SK-N-SH (cell line): ENCODE measurements at regions not wholly inside any gene's neighbourhood (a gene's known extent, or its start where the extent isn't known, plus 50 kb on each side); places are given as distances from the start of the nearest gene placed in this dataset.
A peak's percentile ranks its signal among the peaks of the same experiment; 100 is the strongest.

ENCODE experiments used
- CTCF ChIA-PET: fragments of 300-600, 350-600 bp; formaldehyde crosslinking; extraction: SDS; loops from one replicate; lab custom pipeline; 2021; lab: Yijun Ruan, JAX
- POLR2A ChIA-PET: fragments of 350-600 bp; sonication (Branson Sonifier 250); formaldehyde crosslinking; extraction: SDS; loops from one replicate; lab custom pipeline; 2020; ENCODE audit warnings: antibody characterized with exemption, inconsistent platforms; lab: Yijun Ruan, JAX
- DNase-seq: peaks from one replicate; pipeline ENCODE4 v3.0.0; 2012
- H2AFZ ChIP-seq: fragments of 200-600 bp; sonication (generic); 2 replicates; pipeline ENCODE4 v1.8.1; 2016; ENCODE audit warnings: antibody characterized with exemption, mild to moderate bottlenecking, low read depth
- H3F3A ChIP-seq: fragments of 200-600 bp; sonication (generic); replicated peaks from 2 replicates; pipeline ENCODE3; 2016; ENCODE audit warnings: antibody characterized with exemption, mild to moderate bottlenecking; ENCODE audit not compliant: insufficient read depth
- H3K27ac ChIP-seq, 2 experiments: fragments of 200-500 bp in 1 of 2; fragments of 200-600 bp in 1 of 2; sonication (Bioruptor generic) in 1 of 2; sonication (generic), shearing (Covaris generic) in 1 of 2; 2 replicates each; pipeline versions ENCODE4 v1.5.1 to v1.6.1; 2014 to 2016; ENCODE audit warnings: low read depth in 2 of 2, inconsistent platforms in 1 of 2, low read length in 1 of 2, mild to moderate bottlenecking in 1 of 2, mixed read lengths in 1 of 2
- H3K27me3 ChIP-seq: fragments of 200-600 bp; sonication (generic), shearing (Covaris generic); 2 replicates; pipeline ENCODE4 v1.6.1; 2016; ENCODE audit warnings: mixed run types; ENCODE audit not compliant: insufficient read depth
- H3K36me3 ChIP-seq, 2 experiments: fragments of 200-500 bp in 1 of 2; fragments of 200-600 bp in 1 of 2; sonication (Bioruptor generic) in 1 of 2; sonication (generic) in 1 of 2; replicated peaks in 1 of 2; 2 replicates each; pipeline versions ENCODE3 to v1.5.1; 2014 to 2016; ENCODE audit warnings: low read length in 1 of 2, mild to moderate bottlenecking in 1 of 2; ENCODE audit not compliant: insufficient read depth in 2 of 2, control insufficient read depth in 1 of 2
- H3K4me1 ChIP-seq, 2 experiments: fragments of 200-500 bp in 1 of 2; fragments of 200-600 bp in 1 of 2; sonication (Bioruptor generic) in 1 of 2; sonication (generic), shearing (Covaris generic) in 1 of 2; 2 replicates each; pipeline versions ENCODE4 v1.5.1 to v1.6.1; 2014 to 2016; ENCODE audit warnings: low read depth in 1 of 2, low read length in 1 of 2, mixed run types in 1 of 2; ENCODE audit not compliant: insufficient read depth in 2 of 2, control insufficient read depth in 1 of 2
- H3K4me2 ChIP-seq: fragments of 200-600 bp; sonication (generic), shearing (Covaris generic); 2 replicates; pipeline ENCODE4 v1.6.1; 2017; ENCODE audit warnings: mixed run types
- H3K4me3 ChIP-seq, 2 experiments: fragments of 200-500 bp in 1 of 2; fragments of 200-600 bp in 1 of 2; sonication (Bioruptor generic) in 1 of 2; sonication (generic), shearing (Covaris generic) in 1 of 2; 2 replicates each; pipeline versions ENCODE4 v1.5.1 to v1.8.1; 2014 to 2016; ENCODE audit warnings: low read depth in 2 of 2, inconsistent platforms in 1 of 2, low read length in 1 of 2, mild to moderate bottlenecking in 1 of 2, mixed read lengths in 1 of 2, moderate library complexity in 1 of 2
- H3K79me2 ChIP-seq: fragments of 200-600 bp; sonication (generic); 2 replicates; pipeline ENCODE4 v1.8.1; 2017; ENCODE audit warnings: mild to moderate bottlenecking; ENCODE audit not compliant: insufficient read depth
- H3K9ac ChIP-seq: fragments of 200-600 bp; sonication (generic); 2 replicates; pipeline ENCODE4 v1.6.1; 2017; ENCODE audit warnings: mixed run types
- H3K9me2 ChIP-seq: fragments of 200-600 bp; sonication (generic); 2 replicates; pipeline ENCODE4 v1.6.1; 2017; ENCODE audit warnings: mixed run types
- H3K9me3 ChIP-seq: fragments of 200-600 bp; sonication (generic); 2 replicates; pipeline ENCODE4 v1.6.1; 2017; ENCODE audit warnings: mixed run types, mild to moderate bottlenecking, moderate library complexity
- H4K20me1 ChIP-seq: fragments of 200-600 bp; sonication (generic); 2 replicates; pipeline ENCODE4 v1.6.1; 2017; ENCODE audit warnings: mild to moderate bottlenecking, mixed run types; ENCODE audit not compliant: insufficient read depth
- FOXM1 ChIP-seq: IDR thresholded peaks from 2 replicates; pipeline ENCODE4 v1.4.0; 2012; ENCODE audit warnings: low read depth, mild to moderate bottlenecking
- GABPA ChIP-seq: IDR thresholded peaks from 2 replicates; pipeline ENCODE4 v1.4.0; 2012; ENCODE audit warnings: low read depth, mild to moderate bottlenecking
- GATA2 ChIP-seq: sonication (generic); formaldehyde crosslinking; IDR thresholded peaks from 2 replicates; pipeline ENCODE4 v1.5.0; 2020; ENCODE audit warnings: mild to moderate bottlenecking, missing genetic modification reagents
- MXI1 ChIP-seq: IDR thresholded peaks from 2 replicates; pipeline ENCODE4 v1.6.1; 2012; ENCODE audit warnings: mild to moderate bottlenecking, low read depth, low read length, improper control_type of control experiment
- NFIC ChIP-seq: IDR thresholded peaks from 2 replicates; pipeline ENCODE4 v1.4.0; 2012; ENCODE audit warnings: borderline replicate concordance
- NRF1 ChIP-seq: IDR thresholded peaks from 2 replicates; pipeline ENCODE4 v1.6.1; 2012; ENCODE audit warnings: low read depth, mild to moderate bottlenecking, low read length
- PBX3 ChIP-seq: IDR thresholded peaks from 2 replicates; pipeline ENCODE4; 2012
- RCOR1 ChIP-seq: fragments of 150-350 bp; IDR thresholded peaks from 2 replicates; pipeline ENCODE4 v1.6.1; 2017; ENCODE audit warnings: antibody characterized with exemption, low read length
- REST ChIP-seq: IDR thresholded peaks from 2 replicates; pipeline ENCODE4 v1.6.1; 2012; ENCODE audit warnings: mild to moderate bottlenecking, low read depth, low read length, moderate library complexity
- SIN3A ChIP-seq: IDR thresholded peaks from 2 replicates; pipeline ENCODE4 v1.6.1; 2012; ENCODE audit warnings: low read depth, mild to moderate bottlenecking, low read length, moderate library complexity, borderline replicate concordance
- TCF12 ChIP-seq: IDR thresholded peaks from 2 replicates; pipeline ENCODE4 v1.4.0; 2012
- TEAD4 ChIP-seq: IDR thresholded peaks from 2 replicates; pipeline ENCODE4 v1.4.0; 2012; ENCODE audit warnings: mild to moderate bottlenecking, borderline replicate concordance; ENCODE audit not compliant: insufficient read depth
- USF1 ChIP-seq: IDR thresholded peaks from 2 replicates; pipeline ENCODE4 v1.4.0; 2012; ENCODE audit warnings: low read depth, borderline replicate concordance
- WGBS: methylation state at CpG from one replicate; pipeline ENCODE4 v1.1.6; 2017; ENCODE audit warnings: low lambda C conversion rate; 5-methylcytosine and 5-hydroxymethylcytosine counted together

GRCh38 chr11:112631333-112631732, 329.9 kb upstream of the NCAM1 start:
- H3K4me1 ChIP-seq: peaks cover 8 to 24% of the 10 kb centered on the region in 2 experiments; a peak in 3 of 4 replicates
- H3K4me2 ChIP-seq: no peak overlapping the region
- no peaks in the 10 kb centered on the region for H3K9me2 ChIP-seq
- ChIA-PET CTCF (no interaction called here), POLR2A (no interaction called here)
- H3K27me3 ChIP-seq: no peaks in the 10 kb centered on the region
- no peaks in the 10 kb centered on the region for H3F3A ChIP-seq
- H2AFZ ChIP-seq: no peak overlapping the region
- no peak overlapping the region for H3K27ac ChIP-seq
- no peak overlapping the region for H3K4me3 ChIP-seq
- TF ChIP-seq GATA2 (CRISPR knock-in tag) (no peak), TEAD4 (no peak), SIN3A (no peak), NRF1 (no peak), FOXM1 (no peak), RCOR1 (no peak), PBX3 (no peak), REST (no peak), MXI1 (no peak), TCF12 (no peak)
- no peaks in the 10 kb centered on the region for H3K9me3 ChIP-seq
- H3K36me3 ChIP-seq: no peaks in the 10 kb centered on the region
- H3K9ac ChIP-seq: no peak overlapping the region
- DNase-seq: no peak
- H3K79me2 ChIP-seq: no peaks in the 10 kb centered on the region
- no peaks in the 10 kb centered on the region for H4K20me1 ChIP-seq

GRCh38 chr11:112632866-112633505, 328.2 kb upstream of the NCAM1 start:
- H3K4me2 ChIP-seq: no peak overlapping the region
- H3K79me2 ChIP-seq: no peaks in the 10 kb centered on the region
- H2AFZ ChIP-seq: no peak overlapping the region
- DNase-seq: no peak
- H4K20me1 ChIP-seq: no peaks in the 10 kb centered on the region
- no peaks in the 10 kb centered on the region for H3K36me3 ChIP-seq
- peaks cover 14 to 24% of the 10 kb centered on the region in 2 experiments; a peak in 3 of 4 replicates for H3K4me1 ChIP-seq
- no peaks in the 10 kb centered on the region for H3K27me3 ChIP-seq
- H3K9me3 ChIP-seq: no peaks in the 10 kb centered on the region
- no peak overlapping the region for H3K4me3 ChIP-seq
- ChIA-PET POLR2A (interaction anchor here (0.6 kb wide), 1 partner anchor 348 kb away, joined by 3 read pairs; no protein-coding TSS in a partner anchor), CTCF (interaction anchor here (1.0 to 1.6 kb wide), 5 partner anchors 8 to 673 kb away, joined by 3 to 5 read pairs (median 3); no protein-coding TSS in a partner anchor)
- H3K27ac ChIP-seq: no peak overlapping the region
- H3F3A ChIP-seq: no peaks in the 10 kb centered on the region
- no peak for TF ChIP-seq GABPA
- TF ChIP-seq MXI1: no peak
- peak; percentile 10; the same call in 1 of the 2 replicates for TF ChIP-seq NFIC
- no peak for TF ChIP-seq USF1
- WGBS: 52% methylated on average over 5 of the region's 5 CpGs
- no peaks in the 10 kb centered on the region for H3K9me2 ChIP-seq
- H3K9ac ChIP-seq: no peak overlapping the region
